HL-60 (cell line): ENCODE measurements at regions not wholly inside any gene's neighbourhood (a gene's known extent, or its start where the extent isn't known, plus 50 kb on each side); places are given as distances from the start of the nearest gene placed in this dataset.
"Not testable (repeated sequence)": the region's sequence is repeated elsewhere in the genome, so short reads cannot be mapped to it uniquely, and the experiment has no call there.

Source experiments
- DNase-seq, 2 experiments: peaks; one replicate each; pipeline ENCODE4 v3.0.0-alpha.2; 2010 to 2020; ENCODE audit warnings: low read depth in 1 of 2, low spot score in 1 of 2
- H3K27ac ChIP-seq: fragments of 250-450 bp; sonication (Bioruptor Pico); replicated peaks from 2 replicates; pipeline ENCODE4 v1.5.1; 2020; ENCODE audit warnings: mild to moderate bottlenecking, moderate library complexity
- H3K27me3 ChIP-seq: fragments of 250-450 bp; sonication (Bioruptor Pico); 2 replicates; pipeline ENCODE4 v1.5.1; 2021; ENCODE audit warnings: mild to moderate bottlenecking, moderate library complexity; ENCODE audit not compliant: insufficient read depth, poor library complexity, severe bottlenecking
- H3K4me3 ChIP-seq: replicated peaks from 2 replicates; pipeline ENCODE4 v1.5.1; 2011; ENCODE audit warnings: mild to moderate bottlenecking, control low read depth, low read length; ENCODE audit not compliant: insufficient read depth
- CTCF ChIP-seq: IDR thresholded peaks from one replicate; pipeline ENCODE4 v1.5.1; 2011; ENCODE audit warnings: low read length, control low read depth, inconsistent platforms; ENCODE audit not compliant: insufficient read depth
- GABPA ChIP-seq: IDR thresholded peaks from 2 replicates; pipeline ENCODE4 v1.6.1; 2012; ENCODE audit warnings: low read depth
- POLR2AphosphoS5 ChIP-seq: IDR thresholded peaks from 2 replicates; pipeline ENCODE4 v1.6.1; 2012; ENCODE audit warnings: low read depth
- REST ChIP-seq: IDR thresholded peaks from 2 replicates; pipeline ENCODE4 v1.6.1; 2012; ENCODE audit warnings: low read depth; ENCODE audit not compliant: insufficient replicate concordance
- SPI1 ChIP-seq: IDR thresholded peaks from 2 replicates; pipeline ENCODE4 v1.6.1; 2012; ENCODE audit warnings: low read depth, mild to moderate bottlenecking, borderline replicate concordance

DNA sequence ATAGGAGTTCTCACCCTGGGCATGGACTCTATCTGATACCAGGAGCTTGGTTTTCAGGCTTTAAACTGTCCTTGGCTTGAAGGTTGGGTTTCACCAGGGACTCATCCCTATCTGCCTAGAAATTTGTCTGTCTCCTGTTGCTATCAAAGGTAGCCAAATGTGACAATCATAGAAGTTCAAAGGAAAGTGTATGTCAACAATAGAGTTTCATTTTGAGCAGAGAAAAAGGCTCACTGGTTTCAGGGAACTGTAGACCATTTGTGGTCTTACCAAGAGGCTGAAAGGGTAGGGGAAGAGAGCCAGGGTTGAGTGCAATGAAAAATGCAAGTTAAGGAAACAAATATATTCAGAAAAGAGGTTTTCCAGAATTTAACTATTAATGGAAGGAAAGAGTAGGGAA is 966.8 kb upstream of the CITED2 start:
- Histone ChIP-seq H3K4me3 (no peak overlapping the region), H3K27ac (no peak overlapping the region), H3K27me3 (no peaks in the 10 kb centered on the region)
- no peak for DNase-seq
- TF ChIP-seq REST (no peak), SPI1 (no peak), POLR2AphosphoS5 (no peak), GABPA (no peak), CTCF (no peak)

DNA sequence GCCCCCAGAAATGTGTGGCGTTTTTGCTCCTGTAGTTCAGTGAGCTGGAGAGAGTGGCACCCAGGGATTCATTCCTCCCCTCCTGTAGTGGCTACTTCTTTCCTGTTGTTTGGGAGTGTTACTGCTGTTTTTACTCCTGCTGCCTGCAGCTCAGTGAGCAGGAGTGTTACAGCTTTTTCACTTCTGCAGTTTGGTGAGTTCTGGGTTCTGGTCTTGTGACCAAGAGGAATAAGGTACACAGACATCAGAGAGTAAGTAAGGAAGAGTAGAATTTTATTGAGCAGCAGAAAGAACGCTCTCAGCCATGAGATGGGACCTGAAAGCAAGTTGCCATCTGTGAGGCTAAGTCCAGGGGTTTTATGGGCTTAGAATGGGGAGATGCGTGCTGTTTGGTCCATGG is 966.3 kb upstream of the CITED2 start:
- no peak for DNase-seq
- no peaks in the 10 kb centered on the region for H3K27me3 ChIP-seq
- no peak overlapping the region for H3K4me3 ChIP-seq
- no peak overlapping the region for H3K27ac ChIP-seq
- TF ChIP-seq SPI1 = no peak
- TF ChIP-seq CTCF = no peak
- no peak for TF ChIP-seq POLR2AphosphoS5
- no peak for TF ChIP-seq GABPA
- no peak for TF ChIP-seq REST

GRCh38 chr6:140339084-140339483 is 964.6 kb upstream of the CITED2 start:
- H3K4me3 ChIP-seq, DNase-seq, H3K27me3 ChIP-seq, H3K27ac ChIP-seq: not testable (repeated sequence)

DNA sequence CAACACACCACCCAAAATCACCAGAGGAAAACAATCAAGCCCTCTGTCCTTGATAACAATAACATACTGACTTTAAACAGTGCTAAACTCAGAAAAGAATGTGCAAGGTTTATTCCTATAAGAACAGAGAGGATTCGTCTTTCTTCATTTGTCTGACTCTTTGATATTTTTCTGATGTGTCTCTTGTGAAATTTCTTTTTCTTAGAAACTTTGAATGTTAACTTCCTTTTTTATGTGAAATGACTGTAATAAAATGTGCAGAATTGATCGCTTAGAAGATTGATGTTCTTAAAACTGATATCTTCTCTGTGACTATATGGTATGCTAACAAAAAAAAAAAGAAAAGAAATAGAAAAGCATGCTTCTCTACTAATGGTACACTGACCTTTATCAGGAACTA is 947.4 kb upstream of the CITED2 start:
- Histone ChIP-seq H3K4me3 (no peak overlapping the region), H3K27me3 (no peaks in the 10 kb centered on the region), H3K27ac (no peak overlapping the region; the same call in 1 of the 2 replicates)
- DNase-seq = no peak
- TF ChIP-seq SPI1 (no peak), REST (no peak), CTCF (no peak), POLR2AphosphoS5 (no peak), GABPA (no peak)
